HCT116 (cell line): ENCODE measurements at regions not wholly inside any gene's neighbourhood (a gene's known extent, or its start where the extent isn't known, plus 50 kb on each side); places are given as distances from the start of the nearest gene placed in this dataset.

Source experiments
- ATAC-seq: fragments of 200-7000 bp; cut with Tn5 transposase; 2 replicates; pipeline ENCODE4 v1.9.1; 2020; ENCODE audit warnings: mild to moderate bottlenecking, moderate library complexity
- BruUV-seq: library from RNA; stranded (reverse); fragments of 400-500 nt; replicated peaks from 2 replicates; lab custom pipeline; 2021; lab: Mats Ljungman, UMichigan
- CTCF ChIA-PET: fragments of 300-600 bp; sonication (Branson Sonifier 250); formaldehyde crosslinking; loops from one replicate; lab custom pipeline; 2021; ENCODE audit warnings: antibody characterized with exemption; lab: Charles Lee
- POLR2A ChIA-PET: fragments of 300-600, 350-600 bp; sonication (Branson Sonifier 250); formaldehyde crosslinking; loops from one replicate; lab custom pipeline; 2021; ENCODE audit warnings: antibody characterized with exemption; lab: Charles Lee
- RAD21 ChIA-PET, 2 experiments: fragments of 300-600 bp; sonication (Branson Sonifier 250); formaldehyde crosslinking; loops; one replicate each; lab custom pipeline; 2023; ENCODE audit warnings: low total read pairs in 2 of 2; ENCODE audit not compliant: uncharacterized antibody in 2 of 2, unreplicated experiment in 2 of 2, low non-redundant PET in 1 of 2; lab: Charles Lee
- DNase-seq: peaks from one replicate; pipeline ENCODE4 v3.0.0-alpha.2; 2010; ENCODE audit warnings: low read depth, low spot score
- H2AFZ ChIP-seq: fragments of 200-600 bp; shearing (Covaris generic), sonication (generic); 2 replicates; pipeline ENCODE4 v1.6.1; 2017; ENCODE audit warnings: low read depth, mixed run types, mixed read lengths, antibody characterized with exemption, low read length; ENCODE audit not compliant: poor library complexity, severe bottlenecking
- H3K27ac ChIP-seq: 2 replicates; pipeline ENCODE4 v1.5.1; 2012; ENCODE audit warnings: low read depth, low read length
- H3K27me3 ChIP-seq: fragments of 200-600 bp; sonication (generic); 2 replicates; pipeline ENCODE4 v1.6.1; 2016; ENCODE audit warnings: mixed run types, low read length, mixed read lengths; ENCODE audit not compliant: insufficient read depth
- H3K36me3 ChIP-seq, 2 experiments: fragments of 200-500 bp in 1 of 2; fragments of 200-600 bp in 1 of 2; sonication (Bioruptor generic) in 1 of 2; sonication (generic) in 1 of 2; 2 replicates each; pipeline versions ENCODE4 v1.5.1 to v1.6.1; 2014 to 2016; ENCODE audit warnings: low read length in 2 of 2, inconsistent platforms in 1 of 2, mixed read lengths in 1 of 2, mixed run types in 1 of 2; ENCODE audit not compliant: insufficient read depth in 2 of 2, control insufficient read depth in 1 of 2
- H3K4me1 ChIP-seq, 2 experiments: fragments of 200-600 bp in 1 of 2; sonication (generic) in 1 of 2; 2 replicates each; pipeline versions ENCODE4 v1.5.1 to v1.6.1; 2012 to 2017; ENCODE audit warnings: low read length in 2 of 2, inconsistent platforms in 1 of 2, mild to moderate bottlenecking in 1 of 2, mixed read lengths in 1 of 2, mixed run types in 1 of 2, moderate library complexity in 1 of 2; ENCODE audit not compliant: insufficient read depth in 2 of 2, control insufficient read depth in 1 of 2
- H3K4me2 ChIP-seq: fragments of 200-600 bp; sonication (generic); 2 replicates; pipeline ENCODE4 v1.6.1; 2017; ENCODE audit warnings: mixed run types, low read length, mixed read lengths
- H3K4me3 ChIP-seq, 2 experiments: fragments of 200-600 bp in 1 of 2; sonication (generic) in 1 of 2; replicated peaks in 1 of 2; 2 replicates each; pipeline ENCODE4 v1.5.1; 2011 to 2016; ENCODE audit warnings: low read length in 2 of 2, control low read depth in 1 of 2, low read depth in 1 of 2, mild to moderate bottlenecking in 1 of 2, mixed read lengths in 1 of 2, mixed run types in 1 of 2
- H3K79me2 ChIP-seq: fragments of 200-600 bp; sonication (generic); 2 replicates; pipeline ENCODE4 v1.6.1; 2017; ENCODE audit warnings: mild to moderate bottlenecking, mixed run types, low read length, moderate library complexity, mixed read lengths; ENCODE audit not compliant: insufficient read depth
- H3K9ac ChIP-seq: fragments of 200-600 bp; sonication (generic); 2 replicates; pipeline ENCODE4 v1.6.1; 2016; ENCODE audit warnings: low read length, mixed read lengths
- H3K9me2 ChIP-seq: fragments of 200-600 bp; sonication (generic), shearing (Covaris generic); 2 replicates; pipeline ENCODE4 v1.6.1; 2017; ENCODE audit warnings: mixed run types, mild to moderate bottlenecking, moderate library complexity; ENCODE audit not compliant: insufficient read depth
- H3K9me3 ChIP-seq, 2 experiments: fragments of 200-500 bp in 1 of 2; fragments of 200-600 bp in 1 of 2; sonication (Bioruptor generic) in 1 of 2; sonication (generic) in 1 of 2; 2 replicates each; pipeline ENCODE4 v1.6.1; 2014 to 2017; ENCODE audit warnings: low read length in 2 of 2, mixed read lengths in 2 of 2, inconsistent platforms in 1 of 2, low read depth in 1 of 2, mild to moderate bottlenecking in 1 of 2, mixed run types in 1 of 2, moderate library complexity in 1 of 2; ENCODE audit not compliant: control insufficient read depth in 1 of 2, insufficient read depth in 1 of 2
- H4K20me1 ChIP-seq: fragments of 200-600 bp; sonication (generic), shearing (Covaris generic); 2 replicates; pipeline ENCODE4 v1.6.1; 2017; ENCODE audit warnings: mixed run types, mild to moderate bottlenecking, moderate library complexity; ENCODE audit not compliant: insufficient read depth
- CEBPB ChIP-seq: IDR thresholded peaks from 2 replicates; pipeline ENCODE4 v1.6.1; 2012; ENCODE audit warnings: low read depth
- EZH2 ChIP-seq: fragments of 200-600 bp; sonication (generic); IDR thresholded peaks from 2 replicates; pipeline ENCODE4 v1.6.1; 2017; ENCODE audit warnings: antibody characterized with exemption, mixed run types
- EZH2phosphoT487 ChIP-seq: fragments of 200-600 bp; IDR thresholded peaks from 2 replicates; pipeline ENCODE4 v1.6.1; 2018; ENCODE audit warnings: antibody characterized with exemption, borderline replicate concordance
- POLR2A ChIP-seq: IDR thresholded peaks from 2 replicates; pipeline ENCODE4 v1.7.0; 2011; ENCODE audit warnings: borderline replicate concordance; ENCODE audit not compliant: insufficient read depth, insufficient read length; ENCODE audit errors: extremely low read depth
- RAD21 ChIP-seq: IDR thresholded peaks from 2 replicates; pipeline ENCODE4 v1.6.1; 2012; ENCODE audit warnings: low read depth, mild to moderate bottlenecking
- SRF ChIP-seq: IDR thresholded peaks from 2 replicates; pipeline ENCODE4 v1.6.1; 2012; ENCODE audit warnings: low read depth
- TCF7L2 ChIP-seq: IDR thresholded peaks from 2 replicates; pipeline ENCODE4 v1.7.0; 2011; ENCODE audit warnings: borderline replicate concordance, inconsistent platforms; ENCODE audit not compliant: insufficient read depth, insufficient read length; ENCODE audit errors: extremely low read depth
- YY1 ChIP-seq: IDR thresholded peaks from 2 replicates; pipeline ENCODE4 v1.6.1; 2011; ENCODE audit warnings: low read length, low read depth, moderate library complexity, mild to moderate bottlenecking; ENCODE audit not compliant: insufficient replicate concordance; ENCODE audit errors: extremely low read depth
- ZFX ChIP-seq: fragments of 450-650 bp; IDR thresholded peaks from 2 replicates; pipeline ENCODE4 v1.6.1; 2017
- intact Hi-C: fragments of 100-400 bp; cut with micrococcal nuclease; formaldehyde crosslinking; loops from 2 replicates; pipeline ENCODE4 v1.10.0; 2022
- TF ChIP-seq, protein P1 (sequence below): IDR thresholded peaks from 2 replicates; pipeline ENCODE4 v1.6.1; 2012
- TF ChIP-seq, protein P2 (sequence below): IDR thresholded peaks from 2 replicates; pipeline ENCODE4 v1.6.1; 2011; ENCODE audit warnings: mild to moderate bottlenecking, low read length, moderate library complexity; ENCODE audit not compliant: insufficient replicate concordance; ENCODE audit errors: extremely low read depth

DNA sequence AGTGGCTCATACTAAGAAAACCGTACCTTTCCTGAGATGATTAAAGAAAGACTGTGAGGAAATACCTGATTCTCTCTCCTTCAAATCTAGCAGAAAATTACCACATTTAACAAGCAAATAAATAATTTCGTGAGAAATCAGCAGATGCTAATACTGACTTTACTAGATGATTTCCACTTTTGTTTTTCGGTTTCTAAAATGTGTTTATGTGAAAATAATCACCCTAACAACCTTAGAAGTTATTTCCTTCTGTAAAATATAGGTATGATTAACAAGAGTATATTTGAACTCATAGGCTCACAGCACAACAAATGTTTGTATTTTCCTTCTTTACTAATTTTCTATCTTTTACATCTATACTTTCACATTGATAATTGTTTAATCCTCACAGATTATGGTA, 594.1 kb upstream of the FAM98A start:
- POLR2A ChIA-PET, result no interaction called here
- no peak overlapping the region for H3K27ac ChIP-seq
- no peak overlapping the region for H2AFZ ChIP-seq
- DNase-seq (no peak), ATAC-seq (no peak)
- TF ChIP-seq TCF7L2, result no peak
- TF ChIP-seq EZH2, result no peak
- H3K9me2 ChIP-seq, result no peaks in the 10 kb centered on the region
- peaks cover 3 to 6% of the 10 kb centered on the region in 2 experiments; a peak in 2 of 4 replicates for H3K9me3 ChIP-seq
- H3K36me3 ChIP-seq, result no peaks in the 10 kb centered on the region
- RAD21 ChIA-PET, result no interaction called here
- no peaks in the 10 kb centered on the region for H4K20me1 ChIP-seq
- no peak overlapping the region for H3K4me2 ChIP-seq
- no TSS peak for BruUV-seq
- CTCF ChIA-PET, result no interaction called here
- no peak overlapping the region for H3K9ac ChIP-seq
- intact Hi-C loops, result no loop called here
- no peak overlapping the region for H3K4me3 ChIP-seq
- no peaks in the 10 kb centered on the region for H3K79me2 ChIP-seq
- no peaks in the 10 kb centered on the region for H3K4me1 ChIP-seq
- no peaks in the 10 kb centered on the region for H3K27me3 ChIP-seq

DNA sequence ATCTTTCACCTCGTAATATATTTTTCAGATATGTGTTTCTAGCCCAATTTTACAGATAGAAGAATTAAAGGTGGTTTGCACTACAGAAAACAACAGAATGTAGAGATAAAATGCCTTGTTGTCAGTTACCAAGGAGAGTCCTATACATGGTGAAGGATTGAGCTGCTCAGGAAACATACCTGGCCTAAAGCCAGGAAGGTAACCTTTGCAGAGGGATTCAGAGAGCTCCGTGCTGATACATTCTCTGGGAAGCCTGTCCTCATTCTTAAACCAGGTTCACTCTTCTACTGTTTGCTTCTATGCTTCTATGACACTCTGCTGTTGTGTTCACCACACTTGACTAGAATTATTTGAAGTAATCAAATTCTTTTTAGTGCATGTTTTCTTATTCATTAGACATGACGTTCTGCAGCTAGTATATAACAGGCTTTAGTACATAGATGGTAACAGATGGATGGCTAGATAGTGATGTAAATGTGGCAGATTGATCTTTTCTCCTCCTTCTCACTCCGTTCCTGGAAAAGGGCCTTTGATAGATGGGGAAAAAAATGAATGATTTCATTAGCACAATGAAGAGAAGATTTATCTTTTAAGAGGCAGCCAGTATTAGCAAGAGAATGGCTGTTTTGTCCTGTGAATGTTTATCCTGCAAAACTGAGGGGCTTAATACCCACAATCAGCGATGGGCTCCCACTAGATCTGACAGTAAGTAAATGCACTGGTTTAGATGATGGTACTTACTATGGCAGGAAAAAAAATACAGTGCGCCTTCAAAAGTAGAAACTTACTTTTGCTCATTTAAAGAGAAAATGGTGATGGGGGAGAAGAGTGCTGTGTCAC, 589.6 kb upstream of the FAM98A start:
- intact Hi-C loops, result no loop called here
- Histone ChIP-seq H3K9ac (no peak overlapping the region), H3K9me2 (no peaks in the 10 kb centered on the region), H3K4me2 (no peak overlapping the region), H3K27me3 (no peaks in the 10 kb centered on the region), H3K36me3 (no peaks in the 10 kb centered on the region), H2AFZ (no peak overlapping the region), H3K9me3 (no peaks in the 10 kb centered on the region; a peak in 2 of 4 replicates), H4K20me1 (no peaks in the 10 kb centered on the region), H3K27ac (no peak overlapping the region), H3K4me1 (no peaks in the 10 kb centered on the region), H3K4me3 (no peak overlapping the region), H3K79me2 (no peaks in the 10 kb centered on the region)
- RAD21 ChIA-PET, result no interaction called here
- DNase-seq (no peak), ATAC-seq (no peak)
- CTCF ChIA-PET, result no interaction called here
- no TSS peak for BruUV-seq
- TF ChIP-seq EZH2phosphoT487, result no peak
- TF ChIP-seq POLR2A, result no peak
- no peak for TF ChIP-seq SRF
- TF ChIP-seq, protein P1, sequence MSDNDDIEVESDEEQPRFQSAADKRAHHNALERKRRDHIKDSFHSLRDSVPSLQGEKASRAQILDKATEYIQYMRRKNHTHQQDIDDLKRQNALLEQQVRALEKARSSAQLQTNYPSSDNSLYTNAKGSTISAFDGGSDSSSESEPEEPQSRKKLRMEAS, result no peak
- TF ChIP-seq RAD21, result no peak
- TF ChIP-seq, protein P2, sequence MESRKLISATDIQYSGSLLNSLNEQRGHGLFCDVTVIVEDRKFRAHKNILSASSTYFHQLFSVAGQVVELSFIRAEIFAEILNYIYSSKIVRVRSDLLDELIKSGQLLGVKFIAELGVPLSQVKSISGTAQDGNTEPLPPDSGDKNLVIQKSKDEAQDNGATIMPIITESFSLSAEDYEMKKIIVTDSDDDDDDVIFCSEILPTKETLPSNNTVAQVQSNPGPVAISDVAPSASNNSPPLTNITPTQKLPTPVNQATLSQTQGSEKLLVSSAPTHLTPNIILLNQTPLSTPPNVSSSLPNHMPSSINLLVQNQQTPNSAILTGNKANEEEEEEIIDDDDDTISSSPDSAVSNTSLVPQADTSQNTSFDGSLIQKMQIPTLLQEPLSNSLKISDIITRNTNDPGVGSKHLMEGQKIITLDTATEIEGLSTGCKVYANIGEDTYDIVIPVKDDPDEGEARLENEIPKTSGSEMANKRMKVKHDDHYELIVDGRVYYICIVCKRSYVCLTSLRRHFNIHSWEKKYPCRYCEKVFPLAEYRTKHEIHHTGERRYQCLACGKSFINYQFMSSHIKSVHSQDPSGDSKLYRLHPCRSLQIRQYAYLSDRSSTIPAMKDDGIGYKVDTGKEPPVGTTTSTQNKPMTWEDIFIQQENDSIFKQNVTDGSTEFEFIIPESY, result no peak
- TF ChIP-seq YY1, result no peak
- TF ChIP-seq ZFX, result no peak
- TF ChIP-seq CEBPB, result no peak
- POLR2A ChIA-PET, result no interaction called here
